Left forelimb (tissue), 1 donor: ENCODE measurements at regions not wholly inside any gene's neighbourhood (a gene's known extent, or its start where the extent isn't known, plus 50 kb on each side); places are given as distances from the start of the nearest gene placed in this dataset.
"Not testable (repeated sequence)": the region's sequence is repeated elsewhere in the genome, so short reads cannot be mapped to it uniquely, and the experiment has no call there.

Source experiments
- DNase-seq: peaks from one replicate; pipeline ENCODE4 v3.0.0-alpha.2; 2018; ENCODE audit warnings: low spot score

- no peak for DNase-seq
Measured at GRCh38 chr6:155853011-155853410, 397.4 kb upstream of the NOX3 start.

GRCh38 chr6:155850408-155850841 is 394.8 kb upstream of the NOX3 start:
- no peak for DNase-seq

GRCh38 chr6:155847711-155848110 is 392.1 kb upstream of the NOX3 start:
- no peak for DNase-seq

- no peak for DNase-seq
Measured at GRCh38 chr6:155837474-155837873, 381.8 kb upstream of the NOX3 start.

- no peak for DNase-seq
Measured at GRCh38 chr6:155832596-155832995, 377.0 kb upstream of the NOX3 start.

- DNase-seq, result no peak
Measured at GRCh38 chr6:155830531-155830930, 374.9 kb upstream of the NOX3 start.

GRCh38 chr6:155829646-155830045 is 374.0 kb upstream of the NOX3 start:
- DNase-seq, result no peak

- DNase-seq, result no peak
Measured at GRCh38 chr6:155828989-155829388, 373.4 kb upstream of the NOX3 start.

- DNase-seq, result no peak
Measured at GRCh38 chr6:155818698-155819097, 363.1 kb upstream of the NOX3 start.

GRCh38 chr6:155813548-155813947 is 357.9 kb upstream of the NOX3 start:
- no peak for DNase-seq

GRCh38 chr6:155807243-155807642 is 351.6 kb upstream of the NOX3 start:
- DNase-seq, result no peak

GRCh38 chr6:155801046-155801445 is 345.4 kb upstream of the NOX3 start:
- no peak for DNase-seq

GRCh38 chr6:155798876-155799275 is 343.2 kb upstream of the NOX3 start:
- not testable (repeated sequence) for DNase-seq

GRCh38 chr6:155795173-155795796 is 339.6 kb upstream of the NOX3 start:
- no peak for DNase-seq

- no peak for DNase-seq
Measured at GRCh38 chr6:155791891-155792290, 336.3 kb upstream of the NOX3 start.

- DNase-seq, result no peak
Measured at GRCh38 chr6:155791186-155791585, 335.5 kb upstream of the NOX3 start.

GRCh38 chr6:155787168-155787567 is 331.5 kb upstream of the NOX3 start:
- no peak for DNase-seq

- no peak for DNase-seq
Measured at GRCh38 chr6:155786528-155786927, 330.9 kb upstream of the NOX3 start.

GRCh38 chr6:155782739-155783459 is 327.3 kb upstream of the NOX3 start:
- DNase-seq, result no peak

- DNase-seq, result no peak
Measured at GRCh38 chr6:155782320-155782731, 326.7 kb upstream of the NOX3 start.

- DNase-seq, result no peak
Measured at GRCh38 chr6:155779456-155779855, 323.8 kb upstream of the NOX3 start.

- DNase-seq, result no peak
Measured at GRCh38 chr6:155778336-155778735, 322.7 kb upstream of the NOX3 start.

GRCh38 chr6:155771822-155772221 is 316.2 kb upstream of the NOX3 start:
- no peak for DNase-seq

- DNase-seq, result no peak
Measured at GRCh38 chr6:155770856-155771255, 315.2 kb upstream of the NOX3 start.
